ENCODE measurements at regions not wholly inside any gene's neighbourhood (a gene's known extent, or its start where the extent isn't known, plus 50 kb on each side); places are given as distances from the start of the nearest gene placed in this dataset.

GRCh38 chr10:45180507-45180906 is 134.9 kb downstream of the OR13A1 start:
- TF ChIP-seq CTCF (conservative IDR thresholded peaks at IDR 0.05; ENCODE audit: low read depth, low read length), result no peak
- TF ChIP-seq EZH2phosphoT487 (IDR thresholded peaks at IDR 0.05; ENCODE audit: borderline replicate concordance, low read length), result no peak
- no peak for TF ChIP-seq EZH2 (IDR thresholded peaks at IDR 0.05; ENCODE audit: low read length, unreplicated experiment)

All from PC-3 (cell line).